WERI-Rb-1 (cell line): ENCODE measurements at regions not wholly inside any gene's neighbourhood (a gene's known extent, or its start where the extent isn't known, plus 50 kb on each side); places are given as distances from the start of the nearest gene placed in this dataset.

Experiments
- DNase-seq: peaks from one replicate; pipeline ENCODE4 v3.0.0-alpha.2; 2020
- H3K27ac ChIP-seq: fragments of 250-450 bp; sonication (Bioruptor Pico); 2 replicates; pipeline ENCODE4 v1.5.1; 2020; ENCODE audit warnings: mild to moderate bottlenecking, moderate library complexity
- H3K27me3 ChIP-seq: fragments of 250-450 bp; sonication (Bioruptor Pico); 2 replicates; pipeline ENCODE4 v1.5.1; 2021; ENCODE audit warnings: mild to moderate bottlenecking, low read depth, moderate library complexity; ENCODE audit not compliant: insufficient read depth, severe bottlenecking
- H3K36me3 ChIP-seq: fragments of 250-450 bp; sonication (Bioruptor Pico); 2 replicates; pipeline ENCODE4 v1.5.1; 2020; ENCODE audit warnings: mild to moderate bottlenecking, moderate library complexity
- H3K4me3 ChIP-seq: 2 replicates; pipeline ENCODE4 v1.5.1; 2011; ENCODE audit warnings: low read depth, mild to moderate bottlenecking, control low read depth, low read length
- H3K9me3 ChIP-seq: fragments of 250-450 bp; sonication (Bioruptor Pico); 2 replicates; pipeline ENCODE4 v1.5.1; 2021; ENCODE audit warnings: mild to moderate bottlenecking, moderate library complexity; ENCODE audit not compliant: severe bottlenecking
- TF ChIP-seq, protein P1 (sequence below): IDR thresholded peaks from 2 replicates; pipeline ENCODE4 v1.5.1; 2011; ENCODE audit warnings: low read depth, mild to moderate bottlenecking, control low read depth, inconsistent platforms, low read length

DNA sequence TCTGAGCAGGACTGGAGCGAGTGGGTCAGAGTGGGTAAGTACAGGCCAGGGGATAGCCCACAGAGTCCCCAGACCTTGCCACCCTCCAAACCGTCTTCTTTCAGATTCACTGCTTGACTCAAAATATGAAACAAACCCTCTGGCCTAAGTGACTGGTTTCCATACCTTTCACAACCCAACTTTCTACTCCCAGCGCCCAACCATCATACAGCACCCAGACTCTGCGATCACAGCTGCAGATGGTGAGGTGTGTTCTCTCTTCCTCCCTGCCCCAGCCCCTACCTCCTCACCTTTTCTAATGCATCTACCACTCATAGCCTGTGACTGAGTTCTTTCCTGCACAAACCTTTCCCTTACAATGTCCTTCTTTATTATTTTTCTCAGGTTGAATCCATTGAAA lies 92.0 kb upstream of the CELF2 start:
- TF ChIP-seq, protein P1, sequence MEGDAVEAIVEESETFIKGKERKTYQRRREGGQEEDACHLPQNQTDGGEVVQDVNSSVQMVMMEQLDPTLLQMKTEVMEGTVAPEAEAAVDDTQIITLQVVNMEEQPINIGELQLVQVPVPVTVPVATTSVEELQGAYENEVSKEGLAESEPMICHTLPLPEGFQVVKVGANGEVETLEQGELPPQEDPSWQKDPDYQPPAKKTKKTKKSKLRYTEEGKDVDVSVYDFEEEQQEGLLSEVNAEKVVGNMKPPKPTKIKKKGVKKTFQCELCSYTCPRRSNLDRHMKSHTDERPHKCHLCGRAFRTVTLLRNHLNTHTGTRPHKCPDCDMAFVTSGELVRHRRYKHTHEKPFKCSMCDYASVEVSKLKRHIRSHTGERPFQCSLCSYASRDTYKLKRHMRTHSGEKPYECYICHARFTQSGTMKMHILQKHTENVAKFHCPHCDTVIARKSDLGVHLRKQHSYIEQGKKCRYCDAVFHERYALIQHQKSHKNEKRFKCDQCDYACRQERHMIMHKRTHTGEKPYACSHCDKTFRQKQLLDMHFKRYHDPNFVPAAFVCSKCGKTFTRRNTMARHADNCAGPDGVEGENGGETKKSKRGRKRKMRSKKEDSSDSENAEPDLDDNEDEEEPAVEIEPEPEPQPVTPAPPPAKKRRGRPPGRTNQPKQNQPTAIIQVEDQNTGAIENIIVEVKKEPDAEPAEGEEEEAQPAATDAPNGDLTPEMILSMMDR: no peak
- no peak for DNase-seq
- H3K36me3 ChIP-seq: no peaks in the 10 kb centered on the region
- H3K9me3 ChIP-seq: no peaks in the 10 kb centered on the region
- no peak overlapping the region for H3K4me3 ChIP-seq
- no peak overlapping the region for H3K27ac ChIP-seq
- no peaks in the 10 kb centered on the region for H3K27me3 ChIP-seq

DNA sequence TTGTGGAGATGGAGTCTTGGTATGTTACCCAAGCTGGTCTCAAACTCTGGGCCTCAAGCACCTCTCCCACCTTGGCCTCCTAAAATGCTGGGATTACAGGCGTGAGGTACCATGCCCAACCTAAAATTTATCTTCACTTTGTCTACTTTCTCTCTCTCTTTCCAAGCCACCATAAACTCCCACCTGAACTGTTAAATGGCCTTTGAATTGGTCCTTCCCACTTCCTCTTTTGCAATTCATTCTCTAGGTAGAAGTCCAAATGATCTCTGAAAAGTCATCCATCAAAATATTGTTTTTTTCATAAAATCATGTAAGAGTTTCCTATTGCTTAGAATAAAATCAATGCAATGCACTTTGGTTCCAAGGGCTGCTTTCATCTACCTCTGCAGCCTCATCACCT lies 90.1 kb upstream of the CELF2 start:
- TF ChIP-seq, protein P1: no peak
- no peak for DNase-seq
- H3K9me3 ChIP-seq: no peaks in the 10 kb centered on the region

DNA sequence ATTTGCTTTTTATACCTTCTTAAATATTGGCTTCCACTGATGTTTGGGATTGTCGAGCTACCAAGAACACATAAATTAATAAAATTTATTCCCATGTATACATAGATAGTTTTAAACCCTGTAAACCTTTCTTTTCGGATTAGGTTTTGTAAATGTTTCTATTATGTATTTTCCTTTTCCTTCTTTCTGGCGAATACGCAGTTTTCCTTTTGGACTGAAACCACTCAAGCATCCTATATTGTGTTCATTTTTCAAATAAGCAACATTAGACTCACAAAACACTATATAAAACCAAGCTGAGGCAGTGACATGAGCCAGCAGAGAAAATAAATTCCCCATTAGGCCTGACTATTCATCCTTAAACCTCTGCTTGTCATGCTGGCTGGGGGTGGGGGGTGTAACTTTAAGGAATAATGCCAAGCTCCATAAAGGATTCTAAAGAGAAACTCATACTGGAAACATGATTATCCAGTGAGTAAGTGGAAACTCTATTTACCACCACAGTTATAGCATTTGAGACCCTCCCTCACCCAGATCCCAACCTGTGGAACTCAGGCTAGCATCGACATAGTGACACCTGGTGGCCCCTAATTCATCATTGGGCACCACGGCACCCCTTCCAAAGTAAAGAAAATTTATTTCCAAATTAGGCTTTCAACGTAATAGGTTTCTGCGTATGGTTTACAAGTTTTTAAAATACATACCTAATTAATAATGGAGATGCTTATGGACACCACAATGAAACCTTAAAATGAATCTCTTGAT lies 86.5 kb upstream of the CELF2 start:
- no peaks in the 10 kb centered on the region for H3K36me3 ChIP-seq
- H3K27ac ChIP-seq: no peak overlapping the region
- H3K4me3 ChIP-seq: no peak overlapping the region
- H3K9me3 ChIP-seq: no peaks in the 10 kb centered on the region
- H3K27me3 ChIP-seq: no peaks in the 10 kb centered on the region
- DNase-seq: no peak
- TF ChIP-seq, protein P1: no peak

More for the DNA sequence above, 90.1 kb upstream of the CELF2 start:
- Histone ChIP-seq H3K27ac (no peak overlapping the region), H3K27me3 (no peaks in the 10 kb centered on the region), H3K4me3 (no peak overlapping the region), H3K36me3 (no peaks in the 10 kb centered on the region)

DNA sequence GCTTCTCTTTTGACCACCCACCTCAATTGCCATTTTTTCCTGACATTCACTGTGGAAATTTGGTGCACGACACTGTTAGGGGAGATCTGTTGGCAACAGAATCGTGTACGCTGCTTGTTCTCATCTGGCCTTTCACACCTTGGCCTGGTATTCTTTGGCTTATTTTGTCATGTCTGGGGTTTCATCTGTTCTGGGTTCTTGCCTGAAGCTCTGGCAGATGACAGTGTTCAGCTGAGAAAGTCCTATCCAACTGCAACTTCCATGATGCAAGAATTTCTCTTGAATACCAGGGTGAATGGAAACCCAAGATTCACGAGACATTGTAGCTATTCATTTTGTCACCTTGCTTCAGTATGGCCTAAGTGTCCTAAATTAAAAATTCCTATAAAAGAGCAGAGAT lies 82.6 kb upstream of the CELF2 start:
- TF ChIP-seq, protein P1: no peak
- DNase-seq: no peak
- Histone ChIP-seq H3K36me3 (no peaks in the 10 kb centered on the region), H3K9me3 (no peaks in the 10 kb centered on the region), H3K4me3 (no peak overlapping the region), H3K27me3 (no peaks in the 10 kb centered on the region), H3K27ac (no peak overlapping the region)

DNA sequence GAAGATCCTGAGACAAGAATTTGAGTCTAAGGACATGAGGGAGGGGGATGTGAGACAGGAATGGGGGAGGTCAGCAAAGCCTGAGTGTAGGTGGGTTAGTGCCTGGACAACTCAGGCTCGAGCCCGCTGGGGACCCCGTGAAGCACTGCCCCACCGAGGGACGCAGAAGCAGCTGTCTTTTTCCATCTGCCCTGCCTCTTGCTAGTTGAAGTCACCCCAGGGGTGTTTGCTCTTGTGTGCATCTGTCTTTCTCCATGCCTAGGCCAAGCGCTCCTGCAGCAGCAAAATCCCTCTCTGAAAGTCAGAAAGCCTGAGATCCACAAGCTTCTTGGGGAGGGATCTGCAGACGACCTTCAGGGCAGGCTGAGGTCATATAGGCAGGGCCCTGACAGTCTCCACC lies 79.0 kb upstream of the CELF2 start:
- Histone ChIP-seq H3K27me3 (no peaks in the 10 kb centered on the region), H3K36me3 (no peaks in the 10 kb centered on the region), H3K27ac (no peak overlapping the region), H3K4me3 (no peak overlapping the region), H3K9me3 (no peaks in the 10 kb centered on the region)
- DNase-seq: no peak
- TF ChIP-seq, protein P1: no peak
